ENCODE measurements at regions not wholly inside any gene's neighbourhood (a gene's known extent, or its start where the extent isn't known, plus 50 kb on each side); places are given as distances from the start of the nearest gene placed in this dataset.
"Not testable (repeated sequence)": the region's sequence is repeated elsewhere in the genome, so short reads cannot be mapped to it uniquely, and the experiment has no call there.

DNA sequence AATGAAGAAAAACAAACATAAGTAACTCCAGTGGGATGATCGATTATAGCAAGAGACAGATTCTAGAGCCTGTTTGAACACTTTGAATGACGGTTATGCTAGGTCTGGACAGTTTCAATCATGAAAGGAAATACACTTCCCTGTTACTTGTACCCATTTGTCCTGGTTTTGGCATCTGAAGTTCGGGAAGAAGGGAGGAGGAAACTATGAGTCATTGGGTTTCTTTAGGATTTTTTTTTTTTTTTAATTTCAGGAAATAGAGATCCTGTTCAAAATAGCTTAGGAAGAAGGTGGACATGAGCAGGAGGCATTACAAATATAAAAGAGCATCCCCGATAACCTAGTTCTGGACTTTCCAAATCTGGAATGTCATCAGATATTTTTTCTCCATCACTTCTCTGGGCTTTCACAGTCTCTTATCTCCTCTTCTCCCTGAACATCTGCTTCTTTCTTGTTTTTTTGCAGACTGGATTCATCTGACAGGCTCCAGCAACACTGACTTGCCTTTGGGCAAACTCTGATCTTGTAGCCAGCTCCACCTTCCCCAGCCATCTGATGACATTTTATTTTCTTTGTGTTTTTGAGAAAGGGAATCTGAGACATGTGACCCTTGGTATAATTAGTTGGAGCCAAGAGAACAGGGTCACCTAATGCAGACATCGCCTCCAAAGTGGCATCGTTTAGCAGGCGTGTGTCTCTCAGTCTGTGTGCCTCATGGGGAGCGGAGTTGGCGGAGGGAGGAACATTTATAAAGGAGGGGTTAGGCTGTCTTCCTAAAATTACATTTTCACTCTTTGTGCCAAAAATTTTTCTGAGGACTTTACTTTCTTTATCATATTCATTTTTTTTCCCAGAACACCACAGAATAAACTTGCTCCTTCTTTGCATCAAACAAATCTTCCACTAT, 195.3 kb upstream of the EPHA4 start:
- DNase-seq (ENCODE audit: low read depth): peak; percentile 12

DNA sequence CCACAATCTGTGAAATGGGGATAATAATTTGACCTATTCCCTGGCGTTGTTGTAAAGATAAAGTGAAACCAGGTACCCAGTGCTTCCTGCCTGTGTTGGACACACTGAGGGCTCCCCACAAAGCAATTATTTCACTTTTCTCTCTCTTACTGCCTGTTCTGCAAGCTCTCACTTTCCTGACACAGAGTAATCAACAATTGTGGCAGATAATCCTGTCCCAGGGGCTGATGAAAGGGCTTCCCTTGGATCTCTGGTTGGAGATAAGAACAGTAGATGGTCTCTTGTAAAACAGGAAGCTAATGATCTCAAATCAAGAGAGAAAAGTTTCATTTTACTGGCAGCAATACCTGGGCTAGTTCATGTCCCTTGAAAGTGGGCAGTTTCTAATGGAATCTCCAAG, 190.4 kb upstream of the EPHA4 start:
- no peak for DNase-seq (ENCODE audit: low read depth)

DNA sequence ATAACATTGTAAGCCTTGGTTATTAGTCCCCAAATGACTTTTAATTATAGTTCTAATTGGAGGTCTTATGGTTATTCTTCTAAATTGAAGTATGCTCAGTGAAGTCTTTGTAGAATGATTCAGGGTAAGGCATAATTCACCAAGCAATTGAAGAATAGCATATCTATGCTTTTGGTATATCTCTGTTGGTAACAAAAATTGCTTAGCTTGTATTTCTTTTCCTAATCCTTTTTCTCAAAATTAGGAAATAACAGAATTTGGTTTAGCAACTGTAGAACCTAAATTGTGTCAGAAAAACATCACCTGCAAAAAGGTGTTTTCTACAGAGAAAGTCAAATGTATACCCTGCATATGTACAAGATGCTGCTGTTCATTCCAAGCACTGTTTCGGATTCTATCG, 189.2 kb upstream of the EPHA4 start:
- no peak for DNase-seq (ENCODE audit: low read depth)

DNA sequence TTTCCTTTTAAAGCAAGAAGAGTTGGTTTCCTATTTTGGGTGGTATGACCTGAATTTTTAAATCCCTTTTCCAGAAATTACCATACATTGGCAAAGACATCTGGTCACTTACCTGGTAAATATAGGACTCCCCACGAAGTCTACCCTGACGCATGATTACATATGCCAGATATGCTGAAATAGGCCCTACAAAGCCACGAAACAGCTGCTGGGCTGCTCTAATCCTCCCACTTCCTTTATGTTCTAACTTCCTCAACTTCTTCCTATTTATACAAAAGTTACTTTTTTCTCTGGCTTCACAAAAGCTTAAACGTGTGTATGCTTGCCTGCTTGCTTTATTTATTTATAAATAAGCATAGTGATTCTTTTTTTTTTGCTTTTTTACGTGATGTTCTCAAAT, 186.0 kb upstream of the EPHA4 start:
- DNase-seq (ENCODE audit: low read depth): peak; percentile 72

DNA sequence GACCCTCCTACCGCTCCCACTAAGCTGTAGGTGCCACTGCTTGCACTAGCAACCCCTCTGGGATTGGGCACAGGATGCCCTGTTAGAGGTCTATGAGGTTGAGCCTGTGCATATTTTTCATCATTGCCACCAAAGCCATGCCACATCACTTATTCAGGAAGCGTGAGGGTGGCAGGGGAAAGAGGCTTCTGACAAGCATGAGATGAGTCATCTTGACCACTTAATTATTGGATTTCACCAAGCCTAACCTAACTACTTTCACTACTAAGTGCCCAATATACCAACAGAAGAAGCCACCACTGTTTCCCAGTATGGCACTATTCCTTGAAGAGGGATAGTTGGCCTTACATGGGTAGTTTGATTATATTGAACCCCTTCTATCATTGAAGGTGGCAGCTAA, 181.3 kb upstream of the EPHA4 start:
- peak; percentile 22 for DNase-seq (ENCODE audit: low read depth)

DNA sequence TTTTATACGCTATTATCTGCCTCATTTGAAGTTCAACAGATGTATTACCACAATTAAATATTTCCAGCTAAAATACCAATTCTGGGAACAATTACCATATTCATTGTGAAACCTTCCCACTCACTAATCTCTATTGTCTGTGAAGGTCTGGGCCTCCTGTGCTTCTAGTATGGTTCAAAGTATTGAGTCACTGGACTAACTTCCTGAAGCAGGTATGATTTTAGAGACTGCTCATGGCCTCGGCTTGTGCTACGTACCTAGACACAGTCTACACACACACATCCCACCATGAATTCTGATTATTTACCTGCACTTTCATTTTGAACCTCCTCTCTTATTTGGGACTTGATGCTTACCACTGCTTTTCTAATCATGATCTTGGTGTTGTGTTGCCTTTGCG, 180.7 kb upstream of the EPHA4 start:
- DNase-seq (ENCODE audit: low read depth): no peak

DNA sequence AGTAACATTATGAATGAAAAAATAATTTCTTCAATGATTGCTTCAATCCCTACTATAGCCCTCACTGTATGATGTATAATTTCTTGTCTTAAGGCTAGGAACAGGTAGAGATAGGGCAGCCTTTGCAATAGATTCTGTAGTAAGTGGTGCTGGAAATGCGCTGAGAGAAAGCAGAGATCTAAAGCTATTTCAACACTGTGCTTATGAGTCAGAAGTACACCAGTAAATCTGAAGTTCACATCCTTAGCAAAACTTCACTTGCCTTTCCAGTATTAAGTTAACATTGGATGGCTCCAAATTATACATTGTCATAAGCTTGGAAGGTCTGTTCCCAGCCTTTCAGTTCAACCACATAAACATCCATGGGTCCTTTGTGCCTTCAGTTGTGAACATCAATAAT, 178.2 kb upstream of the EPHA4 start:
- DNase-seq (ENCODE audit: low read depth): peak; percentile 12

DNA sequence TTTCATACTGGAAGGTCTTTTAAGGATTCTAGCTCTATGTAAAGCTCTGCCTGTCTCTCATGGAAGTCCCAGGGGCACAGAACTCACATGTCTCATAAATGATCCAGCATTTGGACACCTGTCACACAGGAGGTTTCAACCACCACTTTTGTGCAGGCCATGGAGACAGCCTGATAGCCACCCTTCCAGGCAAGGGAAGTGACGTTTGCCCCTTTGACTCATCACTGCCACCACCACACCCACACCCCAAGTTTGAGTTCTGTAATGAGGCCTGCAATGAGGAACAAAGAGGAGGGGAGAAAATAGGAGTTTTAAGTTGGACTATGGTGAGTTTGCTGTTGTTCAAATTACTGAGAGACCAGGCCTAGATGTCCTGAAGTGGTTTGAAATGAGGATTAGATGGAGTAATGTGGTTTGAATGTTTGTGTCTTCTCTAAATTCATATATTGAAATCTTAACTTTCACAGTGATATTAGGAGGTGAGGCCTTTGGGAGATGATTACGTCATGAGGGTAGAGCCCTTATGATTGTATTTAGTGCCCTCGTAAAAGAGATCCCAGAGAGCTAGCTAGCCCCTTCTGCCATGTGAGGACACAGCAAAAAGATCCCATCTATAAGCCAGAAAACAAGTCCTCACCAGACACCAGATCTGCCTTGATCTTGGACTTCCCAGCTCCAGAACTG, 175.3 kb upstream of the EPHA4 start:
- DNase-seq (ENCODE audit: low read depth): no peak

DNA sequence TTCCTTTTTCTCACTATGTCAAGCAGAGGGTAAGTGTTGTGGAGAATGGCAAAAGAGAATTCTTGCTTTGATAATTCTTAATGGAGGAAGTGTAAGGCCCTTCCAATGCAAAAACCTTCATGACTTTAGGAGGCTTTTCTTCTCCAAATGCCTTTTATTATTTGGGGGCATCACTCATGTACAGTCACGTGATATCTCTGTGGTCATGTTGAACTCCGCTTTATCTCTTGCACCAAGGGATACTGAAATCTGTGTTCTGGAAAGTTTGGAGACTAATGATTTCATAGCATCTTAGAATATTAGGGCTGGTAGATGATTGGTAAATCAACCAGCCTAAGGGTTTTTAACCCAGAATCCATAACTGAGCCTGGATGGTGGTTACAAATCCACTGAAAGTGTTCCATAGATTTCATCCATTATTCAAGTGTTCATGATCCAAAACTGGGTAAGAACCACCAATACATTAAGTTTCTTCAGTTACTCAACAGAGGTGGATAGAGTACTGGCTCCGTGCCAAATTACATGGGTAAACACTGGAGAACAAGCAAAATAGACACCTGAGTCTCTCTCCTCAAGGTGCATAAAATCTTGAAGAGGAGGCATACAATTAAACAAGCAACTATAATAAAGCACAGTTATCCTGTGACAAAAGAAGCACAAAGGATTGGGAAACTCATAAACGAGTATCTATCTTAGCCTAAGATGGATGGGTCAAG, 169.6 kb upstream of the EPHA4 start:
- no peak for DNase-seq (ENCODE audit: low read depth)

DNA sequence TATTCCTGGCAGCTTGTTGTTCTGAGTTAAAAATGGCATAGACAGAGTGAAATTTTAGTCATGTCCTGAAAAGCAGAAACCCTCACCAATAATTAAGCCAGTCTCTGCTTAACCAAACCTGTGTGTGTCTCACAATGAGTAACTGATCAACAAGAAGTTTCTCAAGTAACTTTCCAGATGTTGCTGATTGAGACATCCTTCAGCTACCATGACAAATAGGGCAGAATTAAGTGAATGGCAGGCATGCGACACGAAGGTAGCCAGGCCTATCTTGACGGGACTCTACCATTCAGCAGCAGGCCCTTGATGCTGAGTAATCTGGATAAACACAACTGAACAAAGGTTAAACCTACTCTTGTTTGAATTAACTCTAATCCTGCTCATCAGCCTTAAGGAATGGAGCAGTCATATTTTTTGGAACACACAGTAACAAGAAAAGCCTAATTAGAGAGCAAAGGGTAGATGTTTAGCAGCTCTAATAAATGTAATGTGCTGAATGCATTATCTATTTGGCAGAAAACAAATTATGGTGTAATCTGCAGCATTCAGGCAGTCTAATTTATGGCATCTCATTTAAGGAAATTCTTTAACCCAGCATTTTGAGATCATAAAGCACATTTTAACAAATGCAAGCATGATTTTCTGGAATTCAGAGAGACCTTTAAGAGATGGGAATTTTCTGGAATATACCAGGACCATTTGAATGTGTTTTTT, 159.5 kb upstream of the EPHA4 start:
- DNase-seq (ENCODE audit: low read depth): no peak

DNA sequence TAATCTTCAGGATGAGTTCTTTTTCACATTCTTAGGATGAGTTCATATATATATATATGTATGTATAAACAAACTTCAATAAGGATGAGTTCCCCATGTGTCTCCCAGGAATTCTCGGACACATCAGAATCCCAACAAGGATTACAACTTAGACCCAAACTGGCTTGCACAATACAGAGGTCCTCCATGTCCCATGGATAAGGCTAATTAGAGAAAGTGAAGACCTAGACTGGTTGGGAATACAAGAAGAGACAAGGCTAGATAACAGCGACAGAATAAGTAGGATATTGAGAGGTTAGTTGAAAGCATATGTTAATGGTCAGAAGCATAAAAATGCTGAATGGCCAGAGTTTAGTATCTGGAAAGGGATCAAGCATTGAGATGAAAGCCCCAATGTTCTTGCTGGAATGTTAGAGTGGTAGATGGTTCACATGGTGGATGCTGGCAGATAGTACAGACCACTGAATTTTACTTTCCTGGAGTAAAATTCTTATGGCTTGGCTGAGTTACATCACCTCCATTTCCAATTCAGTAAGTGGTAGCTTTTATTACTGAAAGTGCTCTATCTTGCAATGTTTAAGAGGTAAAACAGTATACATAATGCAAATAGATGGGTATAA, 154.9 kb upstream of the EPHA4 start:
- DNase-seq (ENCODE audit: low read depth): no peak

DNA sequence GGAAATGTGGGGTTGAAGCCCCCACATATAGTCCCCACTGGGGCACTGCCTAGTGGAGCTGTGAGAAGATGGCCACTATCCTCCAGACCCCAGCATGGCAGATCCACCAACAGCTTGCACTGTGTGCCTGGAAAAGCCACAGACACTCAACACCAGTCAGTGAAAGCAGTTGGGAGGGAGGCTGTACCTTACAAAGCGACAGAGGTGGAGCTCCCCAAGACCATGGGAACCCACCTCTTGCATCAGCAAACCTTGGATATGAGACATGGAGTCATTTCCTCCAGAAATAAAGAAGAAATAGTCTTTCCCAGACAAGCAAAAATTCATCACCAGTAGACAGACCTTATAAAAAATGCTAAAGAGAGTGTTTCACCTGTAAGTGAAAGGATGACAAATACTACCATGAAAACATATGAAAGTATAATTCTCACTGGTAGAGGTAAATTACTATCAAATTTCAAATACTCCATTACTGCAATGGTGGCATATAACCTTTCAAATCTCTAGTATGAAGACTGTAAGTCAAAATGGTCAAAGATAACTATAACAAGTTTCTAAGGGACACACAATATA, 152.6 kb upstream of the EPHA4 start:
- DNase-seq (ENCODE audit: low read depth): no peak

DNA sequence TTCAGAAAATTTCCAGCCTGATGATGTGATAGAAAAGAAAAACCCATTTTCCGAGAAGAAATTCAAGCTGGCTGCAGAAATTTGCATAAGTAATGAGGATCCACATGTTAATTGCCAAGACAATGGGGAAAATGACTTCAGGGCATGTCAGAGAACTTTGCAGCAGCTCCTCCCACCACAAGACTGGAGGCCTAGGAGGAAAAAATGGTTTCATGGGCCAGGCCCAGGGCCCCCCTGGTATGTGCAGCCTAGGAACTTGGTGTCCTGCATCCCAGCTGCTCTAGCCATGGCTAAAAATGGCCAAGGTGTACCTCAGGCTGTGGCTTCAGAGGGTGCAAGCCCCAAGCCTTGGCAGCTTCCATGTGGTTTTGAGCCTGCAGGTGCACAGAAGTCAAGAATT, 152.0 kb upstream of the EPHA4 start:
- DNase-seq (ENCODE audit: low read depth): not testable (repeated sequence)

DNA sequence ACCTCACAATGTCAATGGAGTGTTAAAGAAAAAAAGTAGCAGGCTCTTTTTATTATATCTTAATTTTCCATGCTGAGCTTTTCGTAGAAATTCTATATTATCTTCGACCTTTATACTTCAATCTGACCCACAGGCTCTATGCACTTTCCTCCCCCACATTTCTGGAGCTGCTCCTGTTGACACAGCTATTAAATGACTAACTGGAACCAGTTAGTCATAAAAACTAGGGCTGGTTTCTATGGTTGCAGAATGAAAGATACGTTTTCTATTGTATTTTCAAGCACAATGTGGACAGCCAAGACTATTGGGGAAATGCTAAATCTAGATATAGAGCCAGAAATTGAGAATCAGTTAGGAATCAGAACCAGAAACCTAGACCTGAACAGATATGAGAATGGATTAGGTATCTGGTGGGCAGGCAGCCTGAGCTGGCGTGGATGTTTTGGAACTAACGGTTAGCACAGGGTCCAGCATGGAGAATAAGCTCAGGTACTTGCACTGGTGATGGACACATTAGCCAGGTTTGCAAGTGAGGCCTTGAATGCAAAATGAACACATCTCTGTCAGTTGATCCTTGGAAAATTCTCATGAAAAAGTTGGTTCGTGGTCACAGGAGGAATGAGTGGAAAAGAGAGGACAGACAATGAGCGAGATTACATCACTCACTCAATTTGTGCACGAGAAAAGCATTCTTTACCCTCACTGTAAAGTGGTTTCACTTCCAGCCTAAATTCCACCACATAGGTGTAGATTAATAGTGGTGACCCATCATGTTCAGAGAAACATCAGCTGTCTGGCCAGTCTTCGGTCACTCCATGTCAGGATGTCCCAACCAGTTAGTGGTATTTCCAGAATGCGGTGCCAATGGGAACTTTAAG, 144.6 kb upstream of the EPHA4 start:
- DNase-seq (ENCODE audit: low read depth): peak; percentile 68

DNA sequence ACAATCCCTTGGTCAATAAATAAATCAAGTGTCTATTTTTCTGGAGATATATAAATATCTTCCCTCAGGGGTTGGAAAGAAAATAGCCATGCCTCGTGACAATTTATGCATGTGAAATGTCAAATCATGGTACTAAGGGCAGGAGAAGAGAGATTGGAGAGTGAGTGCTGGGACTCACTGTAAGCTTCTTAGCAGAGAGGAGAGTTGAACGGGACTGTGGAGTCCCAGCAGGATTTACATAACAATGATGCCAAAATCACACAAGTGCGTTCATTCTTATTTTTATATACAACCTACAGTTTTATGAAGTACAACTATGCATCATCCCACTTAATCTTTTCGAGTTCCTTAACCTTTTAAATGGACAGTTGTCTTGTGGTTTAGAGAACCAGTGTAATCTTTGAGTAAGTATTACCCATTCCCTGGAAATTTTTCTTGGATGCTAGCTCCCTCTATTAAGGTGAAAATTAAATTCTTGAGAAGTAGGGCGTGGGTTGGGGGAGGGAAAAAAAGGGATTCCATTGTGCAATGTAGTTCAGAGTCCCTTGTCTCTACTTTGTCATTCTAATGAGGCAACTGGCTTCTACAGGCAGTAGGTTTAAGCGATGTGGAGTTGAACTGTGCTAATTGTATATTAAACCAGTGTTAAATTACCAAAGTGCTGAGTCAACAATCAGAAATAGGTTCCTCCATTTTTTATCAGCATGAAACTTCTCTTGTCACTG, 143.6 kb upstream of the EPHA4 start:
- peak; percentile 12 for DNase-seq (ENCODE audit: low read depth)

DNA sequence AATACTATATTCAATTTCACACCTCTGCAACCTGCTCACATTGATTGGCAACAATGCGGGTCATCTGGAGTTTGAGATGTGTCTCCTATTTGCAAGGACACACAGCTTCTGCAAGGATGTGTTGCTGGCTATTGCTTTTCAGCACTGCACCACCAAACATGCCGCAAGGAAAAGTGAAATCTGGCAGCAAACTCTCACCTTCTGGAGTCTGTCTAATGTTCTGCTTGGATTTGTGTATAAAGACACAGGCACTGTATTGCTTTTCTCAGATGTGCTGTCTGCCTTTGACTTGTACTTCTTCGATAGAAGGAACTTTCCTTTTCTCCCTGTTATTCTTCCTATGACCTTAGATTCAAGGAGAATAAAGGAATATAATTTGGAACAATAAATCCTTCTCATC, 138.6 kb upstream of the EPHA4 start:
- DNase-seq (ENCODE audit: low read depth): no peak

DNA sequence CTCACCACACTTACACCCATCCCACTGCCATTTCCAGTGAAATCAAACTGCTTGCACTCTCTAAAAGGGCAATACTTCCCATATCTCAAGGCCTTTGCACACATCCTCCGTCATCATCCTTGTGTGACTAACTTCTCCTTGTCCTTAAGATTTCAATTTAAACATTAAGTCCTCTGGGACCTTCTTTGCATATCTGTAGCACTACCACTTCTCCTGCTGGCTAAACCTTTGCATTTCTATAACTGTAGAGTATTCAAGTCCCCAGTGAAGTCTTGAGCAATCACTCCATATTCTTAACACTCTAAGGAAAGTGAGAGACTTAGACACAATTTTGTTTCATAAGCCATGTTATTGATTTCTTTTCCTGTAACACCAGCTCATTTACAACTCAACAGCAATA, 136.8 kb upstream of the EPHA4 start:
- DNase-seq (ENCODE audit: low read depth): no peak

DNA sequence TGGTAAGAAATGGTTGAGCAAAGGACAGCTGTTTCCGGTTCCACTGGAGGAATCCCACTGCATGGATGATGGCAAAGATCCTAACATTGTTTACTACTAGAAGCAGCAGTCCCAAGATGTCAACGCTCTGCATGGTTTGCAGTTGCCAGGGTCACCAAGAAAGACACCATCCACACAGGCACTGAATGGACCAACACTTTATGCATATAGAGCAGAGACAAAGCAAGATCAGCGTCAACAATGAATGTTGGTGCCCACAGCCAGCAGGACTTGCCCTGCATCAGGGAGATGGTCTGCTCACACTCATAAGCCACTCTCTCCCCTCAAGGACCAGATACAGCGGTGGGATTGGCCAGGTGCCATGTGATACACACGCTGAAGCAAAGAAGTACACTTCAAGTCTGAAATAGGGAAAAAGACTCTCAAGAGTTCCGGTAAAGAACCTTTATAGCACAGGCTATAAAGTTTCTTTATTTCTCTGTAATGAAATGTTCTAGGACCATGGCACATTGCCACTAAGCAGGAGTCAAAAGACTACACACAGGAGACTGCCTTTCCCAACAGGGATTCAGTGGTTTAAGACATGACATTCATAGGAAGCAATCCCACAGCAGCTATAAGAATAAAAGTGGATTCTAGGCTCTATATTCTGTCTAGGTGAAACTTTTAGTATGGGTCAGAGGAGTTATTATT, 133.2 kb upstream of the EPHA4 start:
- no peak for DNase-seq (ENCODE audit: low read depth)

DNA sequence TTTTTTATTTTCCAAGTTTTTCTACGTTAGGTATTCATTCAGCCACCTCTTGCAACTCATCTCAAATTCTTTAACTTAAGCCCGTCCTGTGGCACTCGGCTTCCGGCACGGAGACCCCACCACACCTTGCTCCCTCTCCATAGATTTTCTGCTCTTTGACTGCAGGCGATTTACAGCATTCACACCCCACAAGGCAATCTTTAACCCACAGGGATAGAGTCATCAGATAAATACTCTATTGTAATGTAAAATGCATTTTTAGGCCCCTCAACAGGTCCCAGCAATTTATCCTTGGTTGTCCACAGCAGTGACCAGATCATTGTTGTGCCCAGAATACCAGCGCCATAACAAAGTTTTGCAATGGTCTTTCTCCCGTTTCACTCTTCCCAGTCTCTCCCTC, 132.3 kb upstream of the EPHA4 start:
- no peak for DNase-seq (ENCODE audit: low read depth)
